ENCODE measurements at regions not wholly inside any gene's neighbourhood (a gene's known extent, or its start where the extent isn't known, plus 50 kb on each side); places are given as distances from the start of the nearest gene placed in this dataset.

GRCh38 chr16:6629110-6629509, 703.5 kb upstream of the RBFOX1 start:
- intact Hi-C loops (cut with micrococcal nuclease), result no loop called here
- Histone ChIP-seq H2AFZ (ENCODE audit: low read depth, low read length, poor library complexity, severe bottlenecking) (no peak overlapping the region), H3K27me3 (ENCODE audit: insufficient read depth, low read length) (no peaks in the 10 kb centered on the region), H4K20me1 (ENCODE audit: insufficient read depth) (no peaks in the 10 kb centered on the region), H3K9me2 (ENCODE audit: insufficient read depth) (no peaks in the 10 kb centered on the region), H3K4me1 (ENCODE audit: control insufficient read depth in 1 of 2, insufficient read depth in 2 of 2, low read length in 2 of 2) (no peaks in the 10 kb centered on the region), H3K4me2 (ENCODE audit: low read length) (no peak overlapping the region), H3K4me3 (replicated peaks in 1 of 2; ENCODE audit: low read depth in 1 of 2, low read length in 2 of 2) (no peak overlapping the region), H3K9me3 (ENCODE audit: control insufficient read depth in 1 of 2, insufficient read depth in 1 of 2, low read depth in 1 of 2, low read length in 2 of 2) (no peaks in the 10 kb centered on the region), H3K9ac (ENCODE audit: low read length) (no peak overlapping the region), H3K36me3 (ENCODE audit: control insufficient read depth in 1 of 2, insufficient read depth in 2 of 2, low read length in 2 of 2) (no peaks in the 10 kb centered on the region), H3K27ac (ENCODE audit: low read depth, low read length) (no peak overlapping the region), H3K79me2 (ENCODE audit: insufficient read depth, low read length) (no peaks in the 10 kb centered on the region)
- ChIA-PET CTCF (no interaction called here), POLR2A (no interaction called here), RAD21 (ENCODE audit: low non-redundant PET in 1 of 2, low total read pairs in 2 of 2, uncharacterized antibody in 2 of 2, unreplicated experiment in 2 of 2) (no interaction called here)
- ATAC-seq (no peak), DNase-seq (ENCODE audit: low read depth, low spot score) (no peak)
- BruUV-seq (replicated peaks), result no TSS peak
- TF ChIP-seq SP1 (IDR thresholded peaks at IDR 0.05; ENCODE audit: low read depth) (no peak), FOSL1 (IDR thresholded peaks at IDR 0.05; ENCODE audit: low read depth) (no peak), YY1 (IDR thresholded peaks at IDR 0.05; ENCODE audit: extremely low read depth, insufficient replicate concordance, low read depth, low read length) (no peak), ZFX (IDR thresholded peaks at IDR 0.05) (no peak), EZH2 (IDR thresholded peaks at IDR 0.05) (no peak), ZNF274 (IDR thresholded peaks at IDR 0.05; ENCODE audit: low read depth, low read length) (no peak), CTCF (IDR thresholded peaks at IDR 0.05 in 2 of 3, conservative IDR thresholded peaks at IDR 0.05 in 1 of 3; ENCODE audit: borderline replicate concordance in 1 of 3, insufficient read depth in 1 of 3, low read depth in 2 of 3, low read length in 2 of 3) (no peak), EZH2phosphoT487 (IDR thresholded peaks at IDR 0.05; ENCODE audit: borderline replicate concordance) (no peak), POLR2AphosphoS5 (IDR thresholded peaks at IDR 0.05; ENCODE audit: low read depth, low read length) (no peak), CEBPB (IDR thresholded peaks at IDR 0.05; ENCODE audit: low read depth) (no peak), SIN3A (IDR thresholded peaks at IDR 0.05; ENCODE audit: low read depth) (no peak)
